HepG2 (cell line): ENCODE measurements at regions not wholly inside any gene's neighbourhood (a gene's known extent, or its start where the extent isn't known, plus 50 kb on each side); places are given as distances from the start of the nearest gene placed in this dataset.

ENCODE experiments used
- ATAC-seq: fragments of 200-7000 bp; cut with Tn5 transposase; 3 replicates; pipeline ENCODE4 v1.9.1; 2020; ENCODE audit warnings: mild to moderate bottlenecking, moderate library complexity
- BruUV-seq: library from RNA; stranded (reverse); fragments of 400-500 nt; replicated peaks from 2 replicates; lab custom pipeline; 2021; lab: Mats Ljungman, UMichigan
- CTCF ChIA-PET: fragments of 300-600 bp; formaldehyde crosslinking; extraction: SDS; loops from one replicate; lab custom pipeline; 2021; ENCODE audit warnings: low total read pairs, inconsistent platforms, low intra/inter-chr PET ratio; lab: Yijun Ruan, JAX
- POLR2A ChIA-PET: fragments of 350-600 bp; sonication (Branson Sonifier 250); formaldehyde crosslinking; loops from one replicate; lab custom pipeline; 2020; ENCODE audit warnings: antibody characterized with exemption, inconsistent platforms; lab: Yijun Ruan, JAX
- DNase-seq: peaks from one replicate; pipeline ENCODE4 v3.0.0-alpha.2; 2015; ENCODE audit warnings: low spot score
- FAIRE-seq: peaks from 3 replicates; lab custom pipeline; 2011; peaks lifted over from hg19 to GRCh38; lab: Jason Lieb, UNC
- H2AFZ ChIP-seq: one replicate; pipeline ENCODE4 v1.6.1; 2011; ENCODE audit warnings: low read length, inconsistent platforms
- H3K27ac ChIP-seq: fragments of 300-600 bp; 3 replicates; pipeline ENCODE4 v1.8.0; 2011; ENCODE audit warnings: mixed run types, mild to moderate bottlenecking, mixed read lengths, low read length, inconsistent platforms; ENCODE audit not compliant: insufficient read depth; ENCODE audit errors: extremely low read length
- H3K27me3 ChIP-seq, 2 experiments: fragments of 200-600 bp in 1 of 2; 2 replicates in 1 of 2; 3 replicates in 1 of 2; pipeline versions ENCODE4 v1.6.0 to v1.8.0; 2011; ENCODE audit warnings: low read length in 2 of 2, mild to moderate bottlenecking in 2 of 2, moderate library complexity in 2 of 2, inconsistent platforms in 1 of 2; ENCODE audit not compliant: insufficient read depth in 2 of 2, control insufficient read depth in 1 of 2
- H3K36me3 ChIP-seq, 2 experiments: fragments of 200-600 bp in 1 of 2; replicated peaks in 1 of 2; 2 replicates in 1 of 2; 3 replicates in 1 of 2; pipeline versions ENCODE4 v1.5.1 to v1.8.0; 2011; ENCODE audit warnings: low read length in 2 of 2, inconsistent platforms in 1 of 2; ENCODE audit not compliant: insufficient read depth in 2 of 2, control insufficient read depth in 1 of 2
- H3K4me1 ChIP-seq: 2 replicates; pipeline ENCODE4 v1.5.1; 2012; ENCODE audit warnings: low read length, inconsistent platforms; ENCODE audit not compliant: insufficient read depth
- H3K4me2 ChIP-seq: 2 replicates; pipeline ENCODE4 v1.6.0; 2011; ENCODE audit warnings: low read depth, low read length, inconsistent platforms
- H3K4me3 ChIP-seq, 3 experiments: fragments of 200-600 bp in 1 of 3; sonication (generic), shearing (Covaris generic) in 1 of 3; replicated peaks in 1 of 3; 2 replicates each; pipeline ENCODE4 v1.5.1; 2011 to 2016; ENCODE audit warnings: low read length in 3 of 3, inconsistent platforms in 2 of 3, low read depth in 2 of 3, mild to moderate bottlenecking in 2 of 3, control low read depth in 1 of 3, mixed read lengths in 1 of 3; ENCODE audit not compliant: insufficient read depth in 1 of 3
- H3K79me2 ChIP-seq: one replicate; pipeline ENCODE4 v1.6.1; 2011; ENCODE audit warnings: low read length, inconsistent platforms; ENCODE audit not compliant: insufficient read depth
- H3K9ac ChIP-seq: 2 replicates; pipeline ENCODE4 v1.6.0; 2011; ENCODE audit warnings: mild to moderate bottlenecking, low read depth, low read length, inconsistent platforms; ENCODE audit not compliant: insufficient read depth
- H3K9me3 ChIP-seq: 2 replicates; pipeline ENCODE4 v1.5.1; 2012; ENCODE audit warnings: mild to moderate bottlenecking, low read length
- H4K20me1 ChIP-seq: 2 replicates; pipeline ENCODE4 v1.6.0; 2011; ENCODE audit warnings: inconsistent platforms, mild to moderate bottlenecking, low read length, moderate library complexity; ENCODE audit not compliant: insufficient read depth
- ATF3 ChIP-seq: sonication (generic); formaldehyde crosslinking; IDR thresholded peaks from 2 replicates; pipeline ENCODE4 v1.4.0; 2020; ENCODE audit warnings: missing genetic modification reagents
- CEBPB ChIP-seq: IDR thresholded peaks from 2 replicates; pipeline ENCODE4 v1.6.1; 2011; ENCODE audit warnings: low read depth, low read length, improper control_type of control experiment, borderline replicate concordance
- CREB1 ChIP-seq, 2 experiments: fragments of 450-650 bp in 1 of 2; IDR thresholded peaks; 2 replicates each; pipeline ENCODE4 v1.6.1; 2016 to 2017; ENCODE audit warnings: control low read depth in 1 of 2, mild to moderate bottlenecking in 1 of 2, missing compliant biosample characterization in 1 of 2, missing genetic modification characterization in 1 of 2
- JARID2 ChIP-seq: sonication (generic); formaldehyde crosslinking; IDR thresholded peaks from 2 replicates; pipeline ENCODE4 v1.8.1; 2023; ENCODE audit warnings: missing genetic modification reagents, inconsistent platforms; ENCODE audit not compliant: insufficient replicate concordance
- SIX1 ChIP-seq: sonication (generic); formaldehyde crosslinking; IDR thresholded peaks from 2 replicates; pipeline ENCODE4 v1.4.0; 2020; ENCODE audit warnings: missing genetic modification reagents, borderline replicate concordance
- ZNF350 ChIP-seq: sonication (generic); formaldehyde crosslinking; IDR thresholded peaks from 2 replicates; pipeline ENCODE4 v1.4.0; 2020; ENCODE audit warnings: mild to moderate bottlenecking, low read depth, missing genetic modification reagents, borderline replicate concordance
- WGBS: methylation state at CpG from one replicate; pipeline ENCODE4 v1.1.6; 2017; ENCODE audit warnings: low lambda C conversion rate; 5-methylcytosine and 5-hydroxymethylcytosine counted together
- in situ Hi-C: cut with HindIII; loops from 2 replicates; pipeline ENCODE4 v1.10.0; 2017; ENCODE audit warnings: low pct_unique_long_range_greater_than_20kb; ENCODE audit not compliant: extremely low pct_ligation_motif_present
- intact Hi-C: fragments of 100-400 bp; cut with micrococcal nuclease; formaldehyde crosslinking; loops from one replicate; pipeline ENCODE4 v1.10.0; 2022; ENCODE audit not compliant: unreplicated experiment
- TF ChIP-seq, protein P1 (sequence below): sonication (generic); formaldehyde crosslinking; conservative IDR thresholded peaks from 2 replicates; pipeline ENCODE4 v1.8.0; 2022; ENCODE audit warnings: missing genetic modification reagents

- intact Hi-C loops (no loop called here), in situ Hi-C loops (no loop called here)
- ATAC-seq (no peak), FAIRE-seq (no peak), DNase-seq (no peak)
- Histone ChIP-seq H4K20me1 (no peaks in the 10 kb centered on the region), H3K9ac (no peak overlapping the region), H3K4me1 (no peaks in the 10 kb centered on the region), H2AFZ (no peak overlapping the region), H3K27me3 (peaks cover 0 to 22% of the 10 kb centered on the region in 2 experiments; a peak in 2 of 5 replicates), H3K36me3 (no peaks in the 10 kb centered on the region), H3K79me2 (no peaks in the 10 kb centered on the region), H3K4me3 (no peak overlapping the region), H3K4me2 (no peak overlapping the region), H3K9me3 (no peaks in the 10 kb centered on the region), H3K27ac (no peak overlapping the region)
- CTCF ChIA-PET, result no interaction called here
- POLR2A ChIA-PET, result no interaction called here
- 64% methylated on average over 13 of the region's 13 CpGs for WGBS
- peak; percentile 90 for TF ChIP-seq CREB1 (IDR thresholded peaks at IDR 0.05)
- no peak for TF ChIP-seq CREB1 (CRISPR knock-in tag; IDR thresholded peaks at IDR 0.05)
- TF ChIP-seq ZNF350, result no peak
- TF ChIP-seq ATF3 (CRISPR knock-in tag), result no peak
- no peak for TF ChIP-seq JARID2 (CRISPR knock-in tag)
- no peak for TF ChIP-seq SIX1 (CRISPR knock-in tag)
- TF ChIP-seq, protein P1, sequence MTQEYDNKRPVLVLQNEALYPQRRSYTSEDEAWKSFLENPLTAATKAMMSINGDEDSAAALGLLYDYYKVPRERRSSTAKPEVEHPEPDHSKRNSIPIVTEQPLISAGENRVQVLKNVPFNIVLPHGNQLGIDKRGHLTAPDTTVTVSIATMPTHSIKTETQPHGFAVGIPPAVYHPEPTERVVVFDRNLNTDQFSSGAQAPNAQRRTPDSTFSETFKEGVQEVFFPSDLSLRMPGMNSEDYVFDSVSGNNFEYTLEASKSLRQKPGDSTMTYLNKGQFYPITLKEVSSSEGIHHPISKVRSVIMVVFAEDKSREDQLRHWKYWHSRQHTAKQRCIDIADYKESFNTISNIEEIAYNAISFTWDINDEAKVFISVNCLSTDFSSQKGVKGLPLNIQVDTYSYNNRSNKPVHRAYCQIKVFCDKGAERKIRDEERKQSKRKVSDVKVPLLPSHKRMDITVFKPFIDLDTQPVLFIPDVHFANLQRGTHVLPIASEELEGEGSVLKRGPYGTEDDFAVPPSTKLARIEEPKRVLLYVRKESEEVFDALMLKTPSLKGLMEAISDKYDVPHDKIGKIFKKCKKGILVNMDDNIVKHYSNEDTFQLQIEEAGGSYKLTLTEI (CRISPR knock-in tag), result no peak
- TF ChIP-seq CEBPB, result peak; percentile 14; the same call in 1 of the 2 replicates
- no TSS peak for BruUV-seq
Observed at GRCh38 chr6:170140129-170140528, 150.7 kb downstream of the DLL1 start.
